ENCODE measurements at regions not wholly inside any gene's neighbourhood (a gene's known extent, or its start where the extent isn't known, plus 50 kb on each side); places are given as distances from the start of the nearest gene placed in this dataset.
"Not testable (repeated sequence)": the region's sequence is repeated elsewhere in the genome, so short reads cannot be mapped to it uniquely, and the experiment has no call there.

- H3K27ac ChIP-seq = no peak overlapping the region
- H3K4me3 ChIP-seq = no peak overlapping the region
Observed at GRCh38 chr3:20336572-20336971, 150.6 kb upstream of the SGO1 start.

- H3K4me3 ChIP-seq = no peak overlapping the region
- no peak overlapping the region for H3K27ac ChIP-seq
Observed at GRCh38 chr3:20334842-20335241, 148.8 kb upstream of the SGO1 start.

- Histone ChIP-seq H3K4me3 (no peak overlapping the region), H3K27ac (no peak overlapping the region)
Observed at GRCh38 chr3:20327889-20328288, 141.9 kb upstream of the SGO1 start.

GRCh38 chr3:20326541-20326940, 140.5 kb upstream of the SGO1 start:
- Histone ChIP-seq H3K27ac (no peak overlapping the region), H3K4me3 (no peak overlapping the region)

GRCh38 chr3:20325563-20325962, 139.6 kb upstream of the SGO1 start:
- no peak overlapping the region for H3K27ac ChIP-seq

GRCh38 chr3:20324664-20325478, 138.9 kb upstream of the SGO1 start:
- H3K27ac ChIP-seq = no peak overlapping the region
- H3K4me3 ChIP-seq = no peak overlapping the region

More at GRCh38 chr3:20325563-20325962, 139.6 kb upstream of the SGO1 start:
- H3K4me3 ChIP-seq = no peak overlapping the region

- no peak overlapping the region for H3K27ac ChIP-seq
- H3K4me3 ChIP-seq = no peak overlapping the region
Observed at GRCh38 chr3:20323307-20323927, 137.4 kb upstream of the SGO1 start.

- Histone ChIP-seq H3K4me3 (no peak overlapping the region), H3K27ac (no peak overlapping the region)
Observed at GRCh38 chr3:20322085-20322484, 136.1 kb upstream of the SGO1 start.

GRCh38 chr3:20321391-20322047, 135.5 kb upstream of the SGO1 start:
- no peak overlapping the region for H3K4me3 ChIP-seq
- H3K27ac ChIP-seq = no peak overlapping the region

GRCh38 chr3:20320489-20320888, 134.5 kb upstream of the SGO1 start:
- H3K27ac ChIP-seq = no peak overlapping the region
- H3K4me3 ChIP-seq = no peak overlapping the region

- Histone ChIP-seq H3K27ac (no peak overlapping the region), H3K4me3 (no peak overlapping the region)
Observed at GRCh38 chr3:20319551-20319950, 133.5 kb upstream of the SGO1 start.

- Histone ChIP-seq H3K4me3 (no peak overlapping the region), H3K27ac (no peak overlapping the region)
Observed at GRCh38 chr3:20317616-20318015, 131.6 kb upstream of the SGO1 start.

GRCh38 chr3:20316238-20316637, 130.2 kb upstream of the SGO1 start:
- Histone ChIP-seq H3K4me3 (no peak overlapping the region), H3K27ac (no peak overlapping the region)

GRCh38 chr3:20310629-20311028, 124.6 kb upstream of the SGO1 start:
- no peak overlapping the region for H3K27ac ChIP-seq
- H3K4me3 ChIP-seq = no peak overlapping the region

GRCh38 chr3:20307383-20307782, 121.4 kb upstream of the SGO1 start:
- Histone ChIP-seq H3K27ac (no peak overlapping the region), H3K4me3 (no peak overlapping the region)

- H3K27ac ChIP-seq = no peak overlapping the region
- no peak overlapping the region for H3K4me3 ChIP-seq
Observed at GRCh38 chr3:20305647-20306046, 119.6 kb upstream of the SGO1 start.

GRCh38 chr3:20302766-20303165, 116.8 kb upstream of the SGO1 start:
- H3K4me3 ChIP-seq = no peak overlapping the region
- no peak overlapping the region for H3K27ac ChIP-seq

GRCh38 chr3:20288050-20288449, 102.0 kb upstream of the SGO1 start:
- H3K27ac ChIP-seq = no peak overlapping the region

GRCh38 chr3:20280257-20280656, 94.3 kb upstream of the SGO1 start:
- H3K4me3 ChIP-seq = no peak overlapping the region
- no peak overlapping the region for H3K27ac ChIP-seq

More at GRCh38 chr3:20288050-20288449, 102.0 kb upstream of the SGO1 start:
- H3K4me3 ChIP-seq = no peak overlapping the region

- not testable (repeated sequence) for H3K4me3 ChIP-seq, H3K27ac ChIP-seq
Observed at GRCh38 chr3:20265977-20266376, 80.0 kb upstream of the SGO1 start.

Data from skin epidermis (tissue), 12 donors.